GM21528 (cell line): ENCODE measurements at regions not wholly inside any gene's neighbourhood (a gene's known extent, or its start where the extent isn't known, plus 50 kb on each side); places are given as distances from the start of the nearest gene placed in this dataset.

Experiments
- ATAC-seq: cut with Tn5 transposase; IDR thresholded peaks from one replicate; pipeline ENCODE4 v1.9.1; 2021; ENCODE audit warnings: mild to moderate bottlenecking, moderate library complexity; ENCODE audit not compliant: unreplicated experiment, low FRiP score

GRCh38 chr14:66140213-66140918, 345.8 kb upstream of the CCDC196 start:
- no peak for ATAC-seq

- no peak for ATAC-seq
Observed at GRCh38 chr14:66140963-66141362, 345.2 kb upstream of the CCDC196 start.

GRCh38 chr14:66141733-66142132, 344.4 kb upstream of the CCDC196 start:
- ATAC-seq, result no peak

- no peak for ATAC-seq
Observed at GRCh38 chr14:66143387-66144112, 342.6 kb upstream of the CCDC196 start.

- ATAC-seq, result no peak
Observed at GRCh38 chr14:66152302-66152701, 333.9 kb upstream of the CCDC196 start.

- no peak for ATAC-seq
Observed at GRCh38 chr14:66152747-66153146, 333.4 kb upstream of the CCDC196 start.

- ATAC-seq, result no peak
Observed at GRCh38 chr14:66163023-66163422, 323.1 kb upstream of the CCDC196 start.

- no peak for ATAC-seq
Observed at GRCh38 chr14:66165337-66165736, 320.8 kb upstream of the CCDC196 start.

GRCh38 chr14:66174453-66174891, 311.7 kb upstream of the CCDC196 start:
- no peak for ATAC-seq

GRCh38 chr14:66177935-66178334, 308.2 kb upstream of the CCDC196 start:
- no peak for ATAC-seq

GRCh38 chr14:66196670-66197069, 289.5 kb upstream of the CCDC196 start:
- no peak for ATAC-seq

GRCh38 chr14:66197276-66197675, 288.9 kb upstream of the CCDC196 start:
- no peak for ATAC-seq

- no peak for ATAC-seq
Observed at GRCh38 chr14:66206554-66206953, 279.6 kb upstream of the CCDC196 start.

GRCh38 chr14:66216763-66217162, 269.4 kb upstream of the CCDC196 start:
- ATAC-seq, result no peak

GRCh38 chr14:66219886-66220285, 266.3 kb upstream of the CCDC196 start:
- ATAC-seq, result no peak

GRCh38 chr14:66224492-66225178, 261.5 kb upstream of the CCDC196 start:
- no peak for ATAC-seq

GRCh38 chr14:66225337-66225736, 260.8 kb upstream of the CCDC196 start:
- no peak for ATAC-seq

- no peak for ATAC-seq
Observed at GRCh38 chr14:66228267-66228970, 257.8 kb upstream of the CCDC196 start.

GRCh38 chr14:66231820-66232219, 254.4 kb upstream of the CCDC196 start:
- ATAC-seq, result no peak

- ATAC-seq, result no peak
Observed at GRCh38 chr14:66233591-66233990, 252.6 kb upstream of the CCDC196 start.

GRCh38 chr14:66234411-66234810, 251.8 kb upstream of the CCDC196 start:
- ATAC-seq, result no peak
